Activated CD4-positive, alpha-beta T cell treated with anti-CD3 and anti-CD28 coated beads, Interleukin-2, amount 50 U/mL, for 24 hours (primary cell): ENCODE measurements at regions not wholly inside any gene's neighbourhood (a gene's known extent, or its start where the extent isn't known, plus 50 kb on each side); places are given as distances from the start of the nearest gene placed in this dataset.

Experiments
- DNase-seq, 2 donors: peaks; one replicate each; pipeline ENCODE4 v3.0.0-alpha.2; 2020; ENCODE audit warnings: low read depth in 1 of 2, low spot score in 1 of 2

GRCh38 chr22:22080270-22080669 is 97.7 kb upstream of the TOP3B start:
- DNase-seq = no peak

GRCh38 chr22:22079404-22080148 is 97.0 kb upstream of the TOP3B start:
- no peak for DNase-seq

- no peak for DNase-seq
Measured at GRCh38 chr22:22078329-22078728, 95.7 kb upstream of the TOP3B start.

- DNase-seq = no peak
Measured at GRCh38 chr22:22076932-22077703, 94.5 kb upstream of the TOP3B start.

GRCh38 chr22:22076361-22076760 is 93.8 kb upstream of the TOP3B start:
- DNase-seq = no peak

GRCh38 chr22:22075382-22076163 is 93.0 kb upstream of the TOP3B start:
- no peak for DNase-seq

- DNase-seq = no peak
Measured at GRCh38 chr22:22074634-22075381, 92.2 kb upstream of the TOP3B start.

GRCh38 chr22:22073769-22074561 is 91.4 kb upstream of the TOP3B start:
- no peak for DNase-seq

- DNase-seq = no peak
Measured at GRCh38 chr22:22072169-22072836, 89.7 kb upstream of the TOP3B start.

GRCh38 chr22:22071455-22071854 is 88.9 kb upstream of the TOP3B start:
- no peak for DNase-seq

GRCh38 chr22:22070371-22070824 is 87.8 kb upstream of the TOP3B start:
- DNase-seq = no peak

- DNase-seq = no peak
Measured at GRCh38 chr22:22069450-22070370, 87.1 kb upstream of the TOP3B start.

GRCh38 chr22:22068657-22069056 is 86.1 kb upstream of the TOP3B start:
- DNase-seq = no peak

GRCh38 chr22:22068025-22068424 is 85.4 kb upstream of the TOP3B start:
- no peak for DNase-seq

- DNase-seq = no peak
Measured at GRCh38 chr22:22067192-22067591, 84.6 kb upstream of the TOP3B start.

- DNase-seq = no peak
Measured at GRCh38 chr22:22064580-22064979, 82.0 kb upstream of the TOP3B start.

GRCh38 chr22:22062306-22062793 is 79.8 kb upstream of the TOP3B start:
- DNase-seq = no peak
